GM20000 (cell line): ENCODE measurements at regions not wholly inside any gene's neighbourhood (a gene's known extent, or its start where the extent isn't known, plus 50 kb on each side); places are given as distances from the start of the nearest gene placed in this dataset.
"Not testable (repeated sequence)": the region's sequence is repeated elsewhere in the genome, so short reads cannot be mapped to it uniquely, and the experiment has no call there.

Source experiments
- DNase-seq: peaks from one replicate; pipeline ENCODE4 v3.0.0; 2012; ENCODE audit warnings: low spot score
- CTCF ChIP-seq: IDR thresholded peaks from 2 replicates; pipeline ENCODE4 v1.5.1; 2012; ENCODE audit warnings: mild to moderate bottlenecking, control low read depth; ENCODE audit errors: extremely low read depth, missing control alignments

- no peak for DNase-seq
- TF ChIP-seq CTCF, result no peak
These were observed 1300.5 kb upstream of the DDX18 start for GRCh38 chr2:116513991-116514390.

- TF ChIP-seq CTCF, result no peak
- DNase-seq, result no peak
These were observed 1296.6 kb upstream of the DDX18 start for GRCh38 chr2:116517936-116518335.

DNA sequence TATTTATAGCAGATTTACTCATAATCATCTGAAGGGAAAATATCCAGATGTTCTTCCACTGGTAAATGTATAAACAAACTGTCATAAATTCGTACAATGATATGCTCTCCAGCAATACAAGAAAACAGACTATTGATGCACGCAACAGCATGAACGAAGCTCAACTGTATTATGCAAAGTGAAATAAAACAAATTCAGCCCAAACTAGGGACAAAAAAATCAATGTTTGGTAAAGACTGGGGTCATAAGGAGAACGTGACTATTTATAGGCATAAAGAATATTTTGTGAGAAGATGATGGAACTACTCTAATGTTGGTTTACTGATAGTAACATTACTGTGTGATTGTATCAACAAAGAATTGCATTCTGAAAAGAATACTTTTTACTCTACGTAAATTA lies 1276.7 kb upstream of the DDX18 start:
- no peak for TF ChIP-seq CTCF
- DNase-seq, result no peak

DNA sequence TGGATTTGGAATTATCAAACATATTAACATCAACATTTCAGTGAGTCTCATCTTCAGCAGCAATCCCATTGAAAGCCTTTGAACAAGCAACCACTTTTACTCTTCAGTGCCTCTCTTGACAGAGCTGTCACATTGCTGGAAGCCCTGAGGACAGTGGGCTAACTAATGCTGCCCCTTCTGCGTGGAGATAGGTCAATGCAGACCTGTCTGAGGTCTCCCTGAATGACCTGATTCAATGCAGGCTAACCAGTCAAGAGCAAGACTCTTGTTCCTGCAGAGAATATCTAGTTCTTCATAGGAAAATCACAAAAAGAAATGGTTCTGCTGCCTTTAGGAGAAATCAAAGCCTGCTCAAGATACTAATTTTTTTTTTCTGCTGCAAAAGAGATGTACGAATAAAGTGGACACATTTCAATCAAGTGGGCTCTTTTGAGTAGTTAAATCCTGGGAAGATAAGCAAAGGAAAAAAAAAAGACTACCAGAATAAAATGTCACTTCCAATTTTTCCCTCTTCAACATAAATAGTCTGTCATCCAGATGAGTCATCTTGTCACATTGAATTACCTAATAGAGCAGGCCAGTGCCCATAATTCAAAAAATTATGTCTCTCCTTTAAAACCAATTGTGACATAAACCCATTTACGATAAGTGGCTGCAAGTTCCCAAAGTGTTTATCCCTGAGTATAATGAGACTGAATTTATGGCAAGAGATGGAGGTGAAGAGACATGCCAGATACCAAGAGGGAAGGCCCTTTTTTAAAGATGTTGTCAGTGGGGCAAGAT lies 1269.0 kb upstream of the DDX18 start:
- DNase-seq, result no peak
- TF ChIP-seq CTCF, result no peak

GRCh38 chr2:116552738-116553419 lies 1261.6 kb upstream of the DDX18 start:
- DNase-seq, result not testable (repeated sequence)

DNA sequence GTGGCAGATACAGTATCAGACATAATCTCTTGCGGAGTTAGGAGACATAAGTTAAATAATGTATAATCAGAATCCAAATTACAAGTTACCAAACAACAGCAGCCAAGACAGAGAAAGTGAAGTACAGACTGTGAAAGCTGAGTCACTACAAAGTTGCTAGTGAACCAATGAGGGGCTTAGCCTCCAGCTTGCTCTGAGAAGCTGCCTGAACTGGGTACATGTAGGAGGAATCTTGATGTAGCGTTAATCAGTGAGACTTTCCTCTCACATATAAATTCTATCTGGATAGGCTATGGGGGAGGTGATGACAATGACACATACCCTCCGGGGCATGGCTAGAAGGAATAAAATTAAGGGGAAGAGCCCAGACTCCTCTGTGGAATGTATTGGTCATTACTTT lies 1234.3 kb upstream of the DDX18 start:
- TF ChIP-seq CTCF, result no peak
- no peak for DNase-seq

GRCh38 chr2:116582850-116583249 lies 1231.6 kb upstream of the DDX18 start:
- DNase-seq, result no peak
- TF ChIP-seq CTCF, result no peak
